GM10266 (cell line): ENCODE measurements at regions not wholly inside any gene's neighbourhood (a gene's known extent, or its start where the extent isn't known, plus 50 kb on each side); places are given as distances from the start of the nearest gene placed in this dataset.
"Not testable (repeated sequence)": the region's sequence is repeated elsewhere in the genome, so short reads cannot be mapped to it uniquely, and the experiment has no call there.

Source experiments
- DNase-seq: peaks from one replicate; pipeline ENCODE4 v3.0.0; 2012; ENCODE audit errors: extremely low spot score
- TF ChIP-seq, protein P1 (sequence below): IDR thresholded peaks from 2 replicates; pipeline ENCODE4 v1.5.1; 2012; ENCODE audit warnings: mild to moderate bottlenecking, low read depth; ENCODE audit not compliant: control insufficient read depth, insufficient read depth; ENCODE audit errors: missing control alignments

DNA sequence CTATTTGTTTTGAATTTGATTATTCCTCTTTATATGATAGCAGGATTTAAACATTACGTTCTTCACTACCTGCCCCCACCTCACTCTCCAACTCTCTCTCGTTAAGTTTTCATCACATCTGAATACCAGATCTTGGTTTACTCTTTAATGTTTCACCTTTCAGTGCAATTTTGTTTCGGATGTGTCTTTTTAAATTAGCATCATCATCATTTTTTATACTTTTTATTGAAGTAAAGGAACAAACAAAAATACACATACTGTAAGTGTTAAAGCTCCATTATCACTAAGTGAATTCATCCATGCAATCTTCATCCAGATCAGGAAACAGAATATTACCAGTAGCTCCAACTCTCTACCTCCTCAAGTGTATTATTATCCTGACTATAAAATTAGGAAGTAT is 310.6 kb downstream of the C3orf38 start:
- no peak for DNase-seq
- TF ChIP-seq, protein P1, sequence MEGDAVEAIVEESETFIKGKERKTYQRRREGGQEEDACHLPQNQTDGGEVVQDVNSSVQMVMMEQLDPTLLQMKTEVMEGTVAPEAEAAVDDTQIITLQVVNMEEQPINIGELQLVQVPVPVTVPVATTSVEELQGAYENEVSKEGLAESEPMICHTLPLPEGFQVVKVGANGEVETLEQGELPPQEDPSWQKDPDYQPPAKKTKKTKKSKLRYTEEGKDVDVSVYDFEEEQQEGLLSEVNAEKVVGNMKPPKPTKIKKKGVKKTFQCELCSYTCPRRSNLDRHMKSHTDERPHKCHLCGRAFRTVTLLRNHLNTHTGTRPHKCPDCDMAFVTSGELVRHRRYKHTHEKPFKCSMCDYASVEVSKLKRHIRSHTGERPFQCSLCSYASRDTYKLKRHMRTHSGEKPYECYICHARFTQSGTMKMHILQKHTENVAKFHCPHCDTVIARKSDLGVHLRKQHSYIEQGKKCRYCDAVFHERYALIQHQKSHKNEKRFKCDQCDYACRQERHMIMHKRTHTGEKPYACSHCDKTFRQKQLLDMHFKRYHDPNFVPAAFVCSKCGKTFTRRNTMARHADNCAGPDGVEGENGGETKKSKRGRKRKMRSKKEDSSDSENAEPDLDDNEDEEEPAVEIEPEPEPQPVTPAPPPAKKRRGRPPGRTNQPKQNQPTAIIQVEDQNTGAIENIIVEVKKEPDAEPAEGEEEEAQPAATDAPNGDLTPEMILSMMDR: no peak

DNA sequence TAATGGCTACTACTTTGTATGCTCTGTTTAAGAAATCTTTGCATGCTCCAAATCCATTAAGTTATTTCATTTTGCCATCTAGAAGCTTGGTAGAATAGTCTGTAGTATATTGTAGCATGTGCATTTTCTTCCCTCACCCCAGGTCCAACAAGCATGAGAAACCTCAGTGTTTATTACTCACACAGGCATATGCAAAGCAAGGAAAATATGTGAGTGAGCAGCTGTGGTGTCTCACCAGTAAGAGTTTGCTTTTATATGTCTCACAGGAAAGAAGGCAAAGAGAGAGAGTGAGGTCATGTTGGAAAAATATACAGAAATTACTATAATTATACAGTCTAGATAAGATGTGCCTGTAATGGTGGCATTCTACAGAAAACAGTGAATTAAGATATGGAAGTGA is 312.5 kb downstream of the C3orf38 start:
- TF ChIP-seq, protein P1: no peak
- no peak for DNase-seq

DNA sequence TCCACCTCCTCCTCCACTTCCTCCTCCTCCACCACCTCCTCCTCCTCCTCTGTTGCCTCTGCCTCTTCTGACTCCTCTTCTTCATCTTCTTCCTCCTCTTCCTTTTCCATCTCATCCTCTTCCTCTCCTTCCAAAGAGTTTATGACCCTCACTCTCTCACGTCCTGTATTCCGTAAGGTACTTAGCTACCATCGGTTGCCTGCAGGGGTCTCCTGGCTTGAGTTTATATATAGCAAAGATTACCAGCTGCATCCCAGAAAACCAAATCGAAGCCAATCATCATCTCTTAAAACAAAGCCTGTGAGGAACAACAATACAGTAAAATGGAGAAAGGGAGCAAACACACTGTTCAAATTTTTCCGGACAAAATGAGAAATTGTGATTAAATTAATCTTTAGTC is 317.4 kb downstream of the C3orf38 start:
- no peak for DNase-seq
- TF ChIP-seq, protein P1: no peak

DNA sequence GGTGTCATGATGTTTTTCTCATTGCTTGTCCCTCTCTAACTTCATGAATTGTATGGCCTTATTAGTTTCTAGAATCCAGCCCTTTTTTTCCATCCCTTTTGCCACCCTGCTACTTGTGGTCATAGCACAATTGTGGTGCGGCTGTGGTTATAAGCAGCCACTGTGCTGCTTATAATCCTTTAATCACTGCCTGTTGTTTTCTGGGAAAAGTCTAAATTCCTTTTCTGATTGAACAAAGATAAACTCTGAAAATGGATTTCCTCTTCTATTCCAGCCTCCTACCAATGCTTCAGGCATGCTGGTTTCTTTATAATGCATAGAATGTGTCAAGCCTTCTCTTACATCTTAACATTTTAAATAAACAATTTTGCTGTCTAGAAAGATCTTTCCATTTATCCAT is 319.5 kb downstream of the C3orf38 start:
- TF ChIP-seq, protein P1: no peak
- no peak for DNase-seq

DNA sequence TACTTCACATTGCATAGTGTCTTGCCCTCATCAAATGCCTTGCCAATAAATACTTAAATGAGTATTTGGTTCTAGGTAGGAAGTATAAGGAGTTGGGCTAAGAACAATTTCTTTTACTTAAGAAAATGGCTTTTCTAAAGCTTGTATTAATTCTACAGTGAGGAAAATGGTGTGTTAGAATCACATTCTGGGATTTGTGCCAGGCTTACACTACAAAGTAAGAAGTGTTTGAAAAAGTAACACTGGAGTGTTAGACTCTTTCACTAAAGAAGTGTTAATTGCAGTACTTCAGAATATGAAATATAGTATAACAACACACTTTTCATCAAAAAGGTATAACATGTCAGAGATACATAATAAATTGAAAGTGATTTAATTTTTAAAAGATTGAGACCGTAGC is 328.7 kb downstream of the C3orf38 start:
- no peak for DNase-seq
- TF ChIP-seq, protein P1: no peak

DNA sequence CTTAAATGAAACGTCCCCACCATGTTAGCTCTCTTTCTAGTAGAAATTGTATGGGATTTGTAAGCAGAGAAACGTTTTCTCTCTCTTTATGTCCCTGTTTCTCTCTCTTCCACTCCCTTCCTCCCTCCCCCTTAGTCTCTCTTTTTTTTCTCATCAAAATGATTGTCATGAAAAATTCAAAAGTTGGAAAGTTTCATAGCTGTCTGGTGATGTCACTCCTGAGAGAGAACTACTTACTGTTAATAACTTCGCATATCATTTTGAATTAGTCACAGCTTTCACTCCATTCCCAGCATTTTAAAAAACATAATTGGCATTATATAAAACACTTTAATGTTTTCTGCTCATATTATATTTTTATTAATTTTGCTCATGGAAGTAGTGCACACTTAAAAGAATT is 331.1 kb downstream of the C3orf38 start:
- no peak for DNase-seq
- TF ChIP-seq, protein P1: no peak

DNA sequence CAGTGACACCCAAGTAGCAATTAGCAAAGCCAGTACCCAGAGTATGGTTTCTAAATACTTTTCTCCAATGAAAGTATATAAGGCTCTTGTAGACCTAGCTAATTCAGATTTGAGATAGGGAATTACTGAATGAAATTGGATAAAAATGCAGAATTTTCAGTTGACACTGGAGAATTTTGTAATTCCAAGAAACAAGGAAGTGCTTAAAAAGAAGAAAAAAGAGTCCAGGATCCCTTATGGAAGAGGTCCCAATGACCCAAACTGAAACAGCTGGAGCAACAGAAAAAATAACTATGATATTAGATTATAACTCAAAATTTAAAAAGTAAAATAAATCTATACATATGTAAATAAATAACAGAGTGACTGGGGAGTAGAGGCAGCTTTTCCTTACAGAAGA is 335.2 kb downstream of the C3orf38 start:
- DNase-seq: no peak
- TF ChIP-seq, protein P1: no peak

DNA sequence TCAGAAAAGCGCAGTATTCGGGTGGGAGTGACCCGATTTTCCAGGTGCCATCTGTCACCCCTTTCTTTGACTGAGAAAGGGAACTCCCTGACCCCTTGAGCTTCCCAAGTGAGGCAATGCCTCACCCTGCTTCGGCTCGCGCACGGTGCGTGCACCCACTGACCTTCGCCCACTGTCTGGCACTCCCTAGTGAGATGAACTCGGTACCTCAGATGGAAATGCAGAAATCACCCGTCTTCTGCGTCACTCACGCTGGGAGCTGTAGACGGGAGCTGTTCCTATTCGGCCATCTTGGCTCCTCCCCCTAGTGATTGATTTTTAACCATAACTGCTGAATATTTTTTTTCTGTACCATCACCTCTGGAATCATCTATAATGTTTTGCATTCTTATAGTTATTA is 359.1 kb downstream of the C3orf38 start:
- not testable (repeated sequence) for DNase-seq
